HG03520 (cell line): ENCODE measurements at regions not wholly inside any gene's neighbourhood (a gene's known extent, or its start where the extent isn't known, plus 50 kb on each side); places are given as distances from the start of the nearest gene placed in this dataset.
"Not testable (repeated sequence)": the region's sequence is repeated elsewhere in the genome, so short reads cannot be mapped to it uniquely, and the experiment has no call there.

Experiments used
- ATAC-seq: cut with Tn5 transposase; IDR thresholded peaks from one replicate; pipeline ENCODE4 v1.9.1; 2021; ENCODE audit warnings: mild to moderate bottlenecking, moderate library complexity; ENCODE audit not compliant: unreplicated experiment

DNA sequence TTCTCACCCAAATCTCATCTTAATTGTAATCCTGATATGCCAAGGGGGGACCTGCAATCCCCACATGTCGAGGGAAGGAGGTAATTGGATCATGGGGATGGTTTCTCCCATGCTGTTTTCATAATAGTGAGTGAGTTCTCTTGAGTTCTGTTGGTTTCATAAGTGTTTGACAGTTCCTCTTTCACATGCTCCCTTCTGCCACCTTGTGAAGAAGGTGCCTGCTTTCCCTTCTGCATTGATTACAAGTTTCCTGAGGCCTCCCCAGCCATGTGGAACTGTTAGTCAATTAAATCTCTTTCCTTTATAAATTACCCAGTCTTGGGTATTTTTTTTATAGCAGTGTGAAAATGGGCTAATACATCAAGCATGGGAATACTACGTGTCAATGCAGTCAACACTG lies 925.0 kb upstream of the MAN1A1 start:
- ATAC-seq, result peak; percentile 83

- no peak for ATAC-seq
These were observed 923.9 kb upstream of the MAN1A1 start for GRCh38 chr6:120273411-120273810.

- ATAC-seq, result no peak
These were observed 922.5 kb upstream of the MAN1A1 start for GRCh38 chr6:120272038-120272437.

DNA sequence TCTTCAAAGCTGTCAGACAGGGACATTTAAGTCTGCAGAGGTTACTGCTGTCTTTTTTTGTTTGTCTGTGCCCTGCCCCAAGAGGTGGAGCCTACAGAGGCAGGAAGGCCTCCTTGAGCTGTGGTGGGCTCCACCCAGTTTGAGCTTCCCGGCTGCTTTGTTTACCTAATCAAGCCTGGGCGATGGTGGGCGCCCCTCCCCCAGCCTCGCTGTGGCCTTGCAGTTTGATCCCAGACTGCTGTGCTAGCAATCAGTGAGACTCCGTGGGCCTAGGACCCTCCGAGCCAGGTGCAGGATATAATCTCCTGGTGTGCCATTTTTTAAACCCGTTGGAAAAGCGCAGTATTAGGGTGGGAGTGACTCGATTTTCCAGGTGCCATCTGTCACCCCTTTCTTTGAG lies 918.7 kb upstream of the MAN1A1 start:
- ATAC-seq, result not testable (repeated sequence)

GRCh38 chr6:120262354-120262753 lies 912.8 kb upstream of the MAN1A1 start:
- no peak for ATAC-seq

GRCh38 chr6:120260636-120261035 lies 911.1 kb upstream of the MAN1A1 start:
- no peak for ATAC-seq

GRCh38 chr6:120254651-120255050 lies 905.1 kb upstream of the MAN1A1 start:
- ATAC-seq, result no peak

GRCh38 chr6:120248451-120248850 lies 898.9 kb upstream of the MAN1A1 start:
- ATAC-seq, result no peak

DNA sequence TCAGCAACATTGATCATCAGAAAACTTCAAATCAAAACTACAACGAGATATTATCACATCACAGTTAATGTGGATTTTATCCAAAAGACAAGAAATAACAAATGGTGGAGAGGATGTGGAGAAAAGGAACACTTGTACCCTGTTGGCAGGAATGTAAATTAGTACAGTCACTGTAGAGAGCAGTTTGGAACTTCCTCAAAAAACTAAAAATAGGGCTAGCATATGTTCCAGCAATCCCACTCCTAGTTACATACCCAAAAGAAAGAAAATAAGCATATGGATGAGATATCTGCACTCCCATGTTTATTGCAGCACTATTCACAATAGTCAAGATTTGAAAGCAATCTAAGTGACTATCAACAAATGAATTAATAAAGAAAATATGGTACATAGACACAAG lies 887.7 kb upstream of the MAN1A1 start:
- ATAC-seq, result no peak

DNA sequence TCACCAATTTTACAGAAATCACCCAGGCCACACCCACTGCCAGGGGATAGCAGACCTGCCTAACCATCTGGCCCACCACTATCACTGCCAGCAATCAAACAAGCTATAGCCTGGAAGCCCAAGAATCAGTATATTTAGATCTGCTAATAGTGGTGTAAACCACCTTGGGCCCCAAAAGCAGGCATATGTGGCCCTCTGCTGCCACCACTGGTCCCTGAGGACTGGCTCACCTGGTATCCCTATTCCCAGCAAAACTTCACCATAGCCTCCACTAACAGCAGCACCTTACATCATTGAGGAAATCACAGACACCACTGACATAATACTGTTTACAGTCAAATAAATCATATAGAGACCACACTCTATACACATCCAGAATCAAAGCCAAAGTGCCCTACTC lies 880.4 kb upstream of the MAN1A1 start:
- ATAC-seq, result no peak

GRCh38 chr6:120228297-120228696 lies 878.7 kb upstream of the MAN1A1 start:
- ATAC-seq, result no peak

- ATAC-seq, result no peak
These were observed 869.8 kb upstream of the MAN1A1 start for GRCh38 chr6:120219339-120219738.

- no peak for ATAC-seq
These were observed 864.5 kb upstream of the MAN1A1 start for GRCh38 chr6:120214088-120214499.

DNA sequence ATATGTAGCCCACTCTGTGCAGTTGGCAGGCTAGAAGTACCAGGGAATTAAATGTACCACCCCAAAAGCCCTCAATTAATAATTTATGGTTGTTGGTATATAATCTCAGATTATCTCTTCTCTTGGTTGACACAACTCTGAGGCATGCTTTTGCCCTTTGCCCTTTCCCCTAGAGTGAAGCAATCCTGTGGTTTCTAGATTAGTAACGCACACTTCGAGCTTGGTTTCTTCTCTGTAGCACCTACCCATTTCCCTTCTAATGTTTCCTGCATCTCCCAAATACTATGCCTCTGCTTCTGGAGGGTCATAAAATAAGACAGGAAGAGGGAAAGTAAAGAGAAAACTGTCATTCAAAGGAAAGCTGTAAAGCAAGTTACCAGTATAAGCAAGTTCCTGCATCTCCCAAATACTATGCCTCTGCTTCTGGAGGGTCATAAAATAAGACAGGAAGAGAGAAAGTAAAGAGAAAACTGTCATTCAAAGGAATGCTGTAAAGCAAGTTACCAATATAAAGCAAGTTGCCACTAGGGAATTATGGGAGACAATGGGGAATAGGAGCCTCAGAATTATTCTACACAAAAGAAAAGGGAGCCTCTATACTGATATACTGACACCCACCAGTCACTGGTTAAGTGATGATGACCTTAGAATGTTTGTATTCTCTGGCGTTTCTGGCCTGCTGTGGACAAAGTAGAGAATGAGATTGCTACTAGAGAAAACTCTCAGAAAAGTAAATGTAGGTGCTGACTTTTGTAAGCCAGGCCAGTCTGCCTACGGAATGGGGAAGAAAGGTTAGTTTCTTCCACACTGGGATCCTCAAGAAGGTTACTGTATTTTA lies 862.6 kb upstream of the MAN1A1 start:
- no peak for ATAC-seq

DNA sequence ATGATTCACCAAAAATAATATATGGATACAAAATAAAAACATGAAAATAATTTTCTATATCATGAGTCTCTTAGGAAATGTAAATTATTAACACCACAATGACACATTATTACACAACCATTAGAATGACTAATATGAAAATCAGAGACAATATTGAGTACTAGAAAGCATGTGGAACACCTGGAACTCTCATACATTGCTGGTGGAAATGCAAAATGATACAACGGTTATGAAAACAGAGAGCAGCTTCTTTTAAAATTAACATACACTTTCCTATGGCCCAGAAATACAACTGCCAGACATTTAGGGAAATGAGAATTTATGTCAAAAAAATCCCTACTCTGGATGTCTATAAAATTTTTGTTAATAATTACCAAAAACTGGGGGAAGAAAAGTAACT lies 853.3 kb upstream of the MAN1A1 start:
- no peak for ATAC-seq

GRCh38 chr6:120200853-120201252 lies 851.3 kb upstream of the MAN1A1 start:
- no peak for ATAC-seq

GRCh38 chr6:120198033-120198432 lies 848.5 kb upstream of the MAN1A1 start:
- no peak for ATAC-seq

DNA sequence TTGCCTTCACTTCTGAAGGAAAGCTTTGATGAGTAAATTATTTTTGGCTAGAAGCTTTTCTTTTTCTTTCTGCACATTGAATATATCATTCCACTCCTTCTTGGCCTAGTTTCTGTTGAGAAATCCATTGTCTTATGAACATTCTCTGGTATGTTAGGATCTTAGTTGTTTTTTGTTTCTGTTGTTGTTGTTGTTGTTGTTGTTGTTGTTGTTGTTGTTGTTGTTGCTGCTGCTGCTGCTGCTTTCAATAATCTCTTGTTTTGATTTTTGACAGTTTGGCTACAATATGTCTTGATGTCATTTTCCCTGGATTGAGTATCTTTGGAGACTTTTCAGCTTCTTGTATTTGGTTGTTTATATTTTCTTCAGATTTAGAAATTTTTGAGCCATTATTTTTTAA lies 836.5 kb upstream of the MAN1A1 start:
- no peak for ATAC-seq

- ATAC-seq, result no peak
These were observed 823.7 kb upstream of the MAN1A1 start for GRCh38 chr6:120173250-120173649.

DNA sequence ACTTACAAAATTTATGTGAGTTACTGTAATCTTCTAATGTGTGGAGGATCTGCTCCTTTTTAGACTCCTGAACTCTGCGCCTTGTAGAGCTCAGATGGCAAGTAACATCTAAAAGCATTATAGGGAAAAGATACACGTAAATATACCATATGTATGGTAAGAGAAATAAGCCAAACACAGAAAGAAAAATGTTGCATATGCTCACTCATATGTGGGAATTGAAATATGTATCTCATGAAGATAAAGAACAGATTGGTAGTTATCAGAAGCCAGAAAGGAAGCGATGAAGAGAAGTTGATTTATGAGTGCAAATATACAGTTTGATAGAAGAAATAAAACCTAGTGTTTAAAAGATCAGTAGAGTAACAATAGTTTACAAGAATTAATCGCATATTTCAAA lies 815.0 kb upstream of the MAN1A1 start:
- no peak for ATAC-seq

- ATAC-seq, result no peak
These were observed 808.3 kb upstream of the MAN1A1 start for GRCh38 chr6:120157873-120158272.

DNA sequence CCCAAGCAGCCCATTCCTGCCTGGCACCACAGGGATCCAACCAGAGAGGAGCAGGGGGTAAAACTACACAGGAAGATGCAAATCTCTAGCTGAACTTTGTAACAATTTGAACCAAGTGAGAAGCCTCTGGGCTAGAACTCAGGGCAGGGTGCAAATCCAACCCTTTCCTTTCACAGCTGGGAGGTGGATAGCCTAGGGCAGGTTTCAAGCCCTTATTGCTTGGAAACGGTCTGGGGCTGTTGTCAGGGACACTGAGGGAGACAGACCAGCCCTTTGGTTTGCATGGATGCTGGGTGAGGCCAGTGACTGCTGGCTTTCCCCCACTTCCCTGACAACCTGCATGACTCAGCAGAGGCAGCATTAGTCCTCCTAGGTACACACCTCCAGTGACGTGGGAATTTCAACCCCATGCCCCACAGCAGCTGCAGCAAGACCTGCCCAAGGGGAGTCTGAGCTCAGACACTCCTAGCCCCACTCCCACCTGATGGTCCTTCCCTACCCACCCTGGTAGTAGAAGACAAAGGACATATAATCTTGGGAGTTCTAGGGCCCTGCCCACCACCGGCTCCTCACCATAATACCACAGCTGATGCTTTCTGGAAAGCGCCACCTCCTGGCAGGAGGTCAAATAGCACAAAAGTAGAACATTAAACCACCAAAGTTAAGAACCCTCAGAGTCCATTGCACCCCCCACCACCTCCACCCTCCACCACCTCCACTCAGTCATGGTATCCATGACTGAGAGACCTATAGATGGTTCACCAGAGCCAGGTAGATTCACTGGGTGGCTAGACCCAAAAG lies 797.7 kb upstream of the MAN1A1 start:
- ATAC-seq, result no peak
